ENCODE measurements at regions not wholly inside any gene's neighbourhood (a gene's known extent, or its start where the extent isn't known, plus 50 kb on each side); places are given as distances from the start of the nearest gene placed in this dataset.

GRCh38 chr11:109553284-109553683 is 131.3 kb downstream of the C11orf87 start:
- no peak for DNase-seq (ENCODE audit: low read depth)
- no peak for TF ChIP-seq CTCF (conservative IDR thresholded peaks at IDR 0.05; ENCODE audit: low read depth, low read length)
- no peak overlapping the region for H3K4me3 ChIP-seq (ENCODE audit: low read length)

- TF ChIP-seq CTCF (conservative IDR thresholded peaks at IDR 0.05; ENCODE audit: low read depth, low read length) = no peak
- no peak for DNase-seq (ENCODE audit: low read depth)
- no peak overlapping the region for H3K4me3 ChIP-seq (ENCODE audit: low read length)
These were observed 133.0 kb downstream of the C11orf87 start for GRCh38 chr11:109554951-109555350.

- DNase-seq (ENCODE audit: low read depth) = no peak
- no peak overlapping the region for H3K4me3 ChIP-seq (ENCODE audit: low read length)
- TF ChIP-seq CTCF (conservative IDR thresholded peaks at IDR 0.05; ENCODE audit: low read depth, low read length) = no peak
These were observed 142.3 kb downstream of the C11orf87 start for GRCh38 chr11:109564241-109564640.

- no peak for TF ChIP-seq CTCF (conservative IDR thresholded peaks at IDR 0.05; ENCODE audit: low read depth, low read length)
- no peak overlapping the region for H3K4me3 ChIP-seq (ENCODE audit: low read length)
- no peak for DNase-seq (ENCODE audit: low read depth)
These were observed 160.5 kb downstream of the C11orf87 start for GRCh38 chr11:109582470-109582869.

- H3K4me3 ChIP-seq (ENCODE audit: low read length) = no peak overlapping the region
- TF ChIP-seq CTCF (conservative IDR thresholded peaks at IDR 0.05; ENCODE audit: low read depth, low read length) = no peak
- DNase-seq (ENCODE audit: low read depth) = no peak
These were observed 162.3 kb downstream of the C11orf87 start for GRCh38 chr11:109584001-109584972.

- no peak overlapping the region for H3K4me3 ChIP-seq (ENCODE audit: low read length)
- no peak for DNase-seq (ENCODE audit: low read depth)
- TF ChIP-seq CTCF (conservative IDR thresholded peaks at IDR 0.05; ENCODE audit: low read depth, low read length) = no peak
These were observed 164.8 kb downstream of the C11orf87 start for GRCh38 chr11:109586789-109587188.

- no peak for TF ChIP-seq CTCF (conservative IDR thresholded peaks at IDR 0.05; ENCODE audit: low read depth, low read length)
- no peak overlapping the region for H3K4me3 ChIP-seq (ENCODE audit: low read length)
- DNase-seq (ENCODE audit: low read depth) = no peak
These were observed 168.8 kb downstream of the C11orf87 start for GRCh38 chr11:109590782-109591181.

Data from retinal pigment epithelial cell (primary cell).